AG04449 (cell line): ENCODE measurements at regions not wholly inside any gene's neighbourhood (a gene's known extent, or its start where the extent isn't known, plus 50 kb on each side); places are given as distances from the start of the nearest gene placed in this dataset.

Source experiments
- CTCF ChIA-PET: fragments of 350-600 bp; formaldehyde crosslinking; extraction: SDS; loops from one replicate; lab custom pipeline; 2021; ENCODE audit warnings: antibody characterized with exemption; lab: Yijun Ruan, JAX
- POLR2A ChIA-PET: fragments of 400-600, 350-600 bp; formaldehyde crosslinking; extraction: SDS; loops from one replicate; lab custom pipeline; 2020; ENCODE audit warnings: antibody characterized with exemption, inconsistent platforms; lab: Yijun Ruan, JAX
- DNase-seq: peaks from one replicate; pipeline ENCODE4 v3.0.0-alpha.2; 2010; ENCODE audit warnings: low read depth, low spot score
- H3K4me3 ChIP-seq: 2 replicates; pipeline ENCODE4 v1.5.1; 2011; ENCODE audit warnings: low read depth, mild to moderate bottlenecking, control low read depth, low read length
- TF ChIP-seq, protein P1 (sequence below): IDR thresholded peaks from one replicate; pipeline ENCODE4 v1.5.1; 2011; ENCODE audit warnings: mild to moderate bottlenecking, moderate library complexity, low read length, control low read depth, inconsistent platforms; ENCODE audit not compliant: insufficient read depth; ENCODE audit errors: missing control alignments

DNA sequence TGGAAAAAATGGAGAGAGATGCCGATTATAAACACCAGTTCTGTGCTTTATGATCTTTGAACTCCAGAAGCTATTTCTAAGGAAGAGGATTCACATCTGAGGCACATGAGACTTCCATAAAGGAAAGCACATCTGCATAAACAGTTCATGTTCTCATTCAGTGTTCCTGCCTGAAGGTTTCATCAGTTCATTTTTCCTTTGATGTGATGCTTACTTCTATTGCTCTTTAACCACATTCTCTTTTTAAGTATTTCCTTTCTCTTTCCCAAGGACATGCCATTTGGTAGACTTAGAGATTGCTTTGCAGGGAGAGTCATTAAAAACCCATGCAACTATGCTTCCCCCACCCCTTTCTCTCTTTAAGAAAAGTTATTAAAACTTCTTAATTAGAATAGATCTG lies 387.0 kb upstream of the FLRT2 start:
- ChIA-PET CTCF (no interaction called here), POLR2A (no interaction called here)
- no peak for DNase-seq
- H3K4me3 ChIP-seq = no peak overlapping the region
- TF ChIP-seq, protein P1, sequence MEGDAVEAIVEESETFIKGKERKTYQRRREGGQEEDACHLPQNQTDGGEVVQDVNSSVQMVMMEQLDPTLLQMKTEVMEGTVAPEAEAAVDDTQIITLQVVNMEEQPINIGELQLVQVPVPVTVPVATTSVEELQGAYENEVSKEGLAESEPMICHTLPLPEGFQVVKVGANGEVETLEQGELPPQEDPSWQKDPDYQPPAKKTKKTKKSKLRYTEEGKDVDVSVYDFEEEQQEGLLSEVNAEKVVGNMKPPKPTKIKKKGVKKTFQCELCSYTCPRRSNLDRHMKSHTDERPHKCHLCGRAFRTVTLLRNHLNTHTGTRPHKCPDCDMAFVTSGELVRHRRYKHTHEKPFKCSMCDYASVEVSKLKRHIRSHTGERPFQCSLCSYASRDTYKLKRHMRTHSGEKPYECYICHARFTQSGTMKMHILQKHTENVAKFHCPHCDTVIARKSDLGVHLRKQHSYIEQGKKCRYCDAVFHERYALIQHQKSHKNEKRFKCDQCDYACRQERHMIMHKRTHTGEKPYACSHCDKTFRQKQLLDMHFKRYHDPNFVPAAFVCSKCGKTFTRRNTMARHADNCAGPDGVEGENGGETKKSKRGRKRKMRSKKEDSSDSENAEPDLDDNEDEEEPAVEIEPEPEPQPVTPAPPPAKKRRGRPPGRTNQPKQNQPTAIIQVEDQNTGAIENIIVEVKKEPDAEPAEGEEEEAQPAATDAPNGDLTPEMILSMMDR = no peak

DNA sequence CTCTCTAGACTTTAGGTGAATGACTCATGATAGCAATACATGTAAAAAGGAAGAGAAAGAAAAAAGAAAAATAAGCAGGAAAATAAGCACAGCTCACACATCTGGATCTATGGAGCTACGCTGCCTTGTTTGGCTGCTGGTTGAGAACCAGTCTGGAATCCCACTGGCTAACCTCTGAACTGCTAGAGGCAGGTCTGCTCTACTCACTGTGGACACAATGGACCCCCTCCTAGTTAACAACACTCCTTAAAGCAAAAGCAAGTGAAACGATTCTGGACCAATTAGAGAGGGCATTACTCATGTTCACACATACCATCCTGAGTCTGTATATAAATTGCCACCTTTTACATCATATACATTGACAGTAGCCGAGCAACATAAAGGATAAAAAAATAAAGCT lies 383.2 kb upstream of the FLRT2 start:
- DNase-seq = no peak
- TF ChIP-seq, protein P1 = no peak
- POLR2A ChIA-PET = no interaction called here
- H3K4me3 ChIP-seq = no peak overlapping the region
- CTCF ChIA-PET = no interaction called here

DNA sequence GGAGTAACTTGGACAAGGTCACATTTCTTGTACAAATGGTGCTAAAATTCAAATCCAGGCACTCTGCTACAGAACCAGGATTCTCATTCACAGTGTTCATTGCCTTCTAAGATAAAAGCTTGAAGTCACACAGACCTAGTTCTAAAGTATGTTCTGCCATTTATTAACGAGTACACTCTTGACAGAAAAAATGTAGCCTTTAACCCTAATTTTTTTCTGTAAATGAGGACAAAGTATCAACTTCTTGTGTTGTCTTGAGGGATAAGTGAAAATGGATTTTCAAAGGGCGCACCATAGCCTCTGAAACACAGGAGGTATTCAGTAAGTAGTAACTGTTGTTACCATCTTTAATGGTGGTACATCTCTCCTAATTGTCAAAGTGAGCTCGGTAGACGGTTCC lies 379.8 kb upstream of the FLRT2 start:
- ChIA-PET POLR2A (no interaction called here), CTCF (no interaction called here)
- no peak for DNase-seq
- no peak overlapping the region for H3K4me3 ChIP-seq
- TF ChIP-seq, protein P1 = no peak

DNA sequence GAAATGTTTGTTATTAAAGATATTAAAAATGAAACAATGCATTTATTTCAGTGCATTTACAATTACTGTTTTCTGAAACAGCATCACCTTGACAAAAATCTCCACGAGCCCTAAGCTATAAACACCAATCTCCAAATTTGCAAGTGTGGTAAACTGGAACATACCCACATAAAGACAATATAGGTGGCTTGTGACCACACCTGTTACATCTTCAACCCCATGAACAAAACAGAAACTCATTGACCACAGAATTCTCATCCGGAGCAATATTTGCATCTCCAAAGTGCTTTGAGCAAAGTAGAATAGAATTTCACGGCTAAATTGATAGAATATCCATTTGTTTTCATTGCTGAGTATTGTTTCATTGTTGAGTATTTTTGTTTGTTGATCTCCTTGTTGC lies 375.2 kb upstream of the FLRT2 start:
- POLR2A ChIA-PET = no interaction called here
- DNase-seq = no peak
- TF ChIP-seq, protein P1 = no peak
- CTCF ChIA-PET = no interaction called here
- no peak overlapping the region for H3K4me3 ChIP-seq

DNA sequence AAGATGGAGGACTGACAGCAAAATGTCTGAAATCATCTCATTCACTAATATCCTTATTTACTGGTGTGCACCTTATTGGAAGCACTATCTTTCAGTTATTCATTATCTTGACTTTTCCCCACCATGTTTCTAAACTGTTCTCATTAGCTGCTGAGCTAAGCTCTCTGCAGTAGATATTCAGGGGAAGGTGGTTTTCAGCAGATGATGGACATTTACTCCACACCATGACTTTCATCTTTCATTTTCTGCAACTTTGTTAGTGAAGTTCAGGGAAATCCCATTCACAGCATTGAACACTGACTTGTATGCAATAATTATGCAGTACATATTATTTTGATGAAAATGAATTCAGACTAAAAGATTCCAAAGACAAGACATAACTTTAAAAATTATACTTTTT lies 373.6 kb upstream of the FLRT2 start:
- CTCF ChIA-PET = no interaction called here

DNA sequence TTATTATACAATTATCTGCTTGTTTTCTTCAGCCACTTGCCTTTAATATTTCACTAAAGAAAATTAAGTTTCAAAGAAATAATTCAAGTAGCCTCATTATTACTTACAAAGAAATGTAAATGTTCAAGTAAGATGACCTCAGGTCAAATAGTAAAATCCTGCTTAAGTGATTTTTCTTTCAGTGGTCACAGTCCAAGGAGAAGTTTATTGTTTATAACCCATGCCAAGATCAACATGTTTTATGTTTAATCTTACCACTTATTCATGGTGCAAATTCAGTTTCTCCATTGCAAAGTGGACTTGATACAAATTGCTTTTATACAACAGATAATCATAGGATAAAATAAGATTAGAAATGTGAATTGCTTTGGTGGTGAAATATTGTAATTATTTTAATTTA lies 370.2 kb upstream of the FLRT2 start:
- ChIA-PET CTCF (no interaction called here), POLR2A (no interaction called here)
- H3K4me3 ChIP-seq = no peak overlapping the region
- TF ChIP-seq, protein P1 = no peak
- no peak for DNase-seq

More for the DNA sequence above, 373.6 kb upstream of the FLRT2 start:
- POLR2A ChIA-PET = no interaction called here
- no peak overlapping the region for H3K4me3 ChIP-seq
- TF ChIP-seq, protein P1 = no peak
- no peak for DNase-seq
